ENCODE measurements at regions not wholly inside any gene's neighbourhood (a gene's known extent, or its start where the extent isn't known, plus 50 kb on each side); places are given as distances from the start of the nearest gene placed in this dataset.
"Not testable (repeated sequence)": the region's sequence is repeated elsewhere in the genome, so short reads cannot be mapped to it uniquely, and the experiment has no call there.

GRCh38 chr6:141248021-141248799 is 884.5 kb upstream of the GJE1 start:
- DNase-seq (ENCODE audit: low read depth), result peak; percentile 4

- DNase-seq (ENCODE audit: low read depth), result no peak
Measured at GRCh38 chr6:141244366-141244765, 888.4 kb upstream of the GJE1 start.

GRCh38 chr6:141242957-141243356 is 889.8 kb upstream of the GJE1 start:
- DNase-seq (ENCODE audit: low read depth), result no peak

GRCh38 chr6:141229296-141229695 is 903.4 kb upstream of the GJE1 start:
- no peak for DNase-seq (ENCODE audit: low read depth)

- no peak for DNase-seq (ENCODE audit: low read depth)
Measured at GRCh38 chr6:141218583-141218982, 914.1 kb upstream of the GJE1 start.

- no peak for DNase-seq (ENCODE audit: low read depth)
Measured at GRCh38 chr6:141216726-141217125, 916.0 kb upstream of the GJE1 start.

GRCh38 chr6:141212296-141212695 is 920.4 kb upstream of the GJE1 start:
- no peak for DNase-seq (ENCODE audit: low read depth)

- DNase-seq (ENCODE audit: low read depth), result no peak
Measured at GRCh38 chr6:141211845-141212244, 920.9 kb upstream of the GJE1 start.

GRCh38 chr6:141210901-141211300 is 921.8 kb upstream of the GJE1 start:
- DNase-seq (ENCODE audit: low read depth), result no peak

- DNase-seq (ENCODE audit: low read depth), result no peak
Measured at GRCh38 chr6:141209890-141210289, 922.8 kb upstream of the GJE1 start.

- DNase-seq (ENCODE audit: low read depth), result no peak
Measured at GRCh38 chr6:141208101-141208500, 924.6 kb upstream of the GJE1 start.

- DNase-seq (ENCODE audit: low read depth), result peak; percentile 90
Measured at GRCh38 chr6:141203902-141204575, 928.7 kb upstream of the GJE1 start.

GRCh38 chr6:141202626-141203025 is 930.1 kb upstream of the GJE1 start:
- DNase-seq (ENCODE audit: low read depth), result no peak

GRCh38 chr6:141199074-141199473 is 933.7 kb upstream of the GJE1 start:
- peak; percentile 77 for DNase-seq (ENCODE audit: low read depth)

GRCh38 chr6:141195251-141195832 is 937.4 kb upstream of the GJE1 start:
- DNase-seq (ENCODE audit: low read depth), result no peak

- no peak for DNase-seq (ENCODE audit: low read depth)
Measured at GRCh38 chr6:141183368-141183767, 949.4 kb upstream of the GJE1 start.

GRCh38 chr6:141175458-141175857 is 957.3 kb upstream of the GJE1 start:
- not testable (repeated sequence) for DNase-seq (ENCODE audit: low read depth)

- DNase-seq (ENCODE audit: low read depth), result no peak
Measured at GRCh38 chr6:141174932-141175331, 957.8 kb upstream of the GJE1 start.

- DNase-seq (ENCODE audit: low read depth), result no peak
Measured at GRCh38 chr6:141173529-141173928, 959.2 kb upstream of the GJE1 start.

GRCh38 chr6:141169419-141169818 is 963.3 kb upstream of the GJE1 start:
- DNase-seq (ENCODE audit: low read depth), result peak; percentile 93

GRCh38 chr6:141167945-141168344 is 964.8 kb upstream of the GJE1 start:
- DNase-seq (ENCODE audit: low read depth), result no peak

- no peak for DNase-seq (ENCODE audit: low read depth)
Measured at GRCh38 chr6:141165002-141165665, 967.6 kb upstream of the GJE1 start.
